PC-3 (cell line): ENCODE measurements at regions not wholly inside any gene's neighbourhood (a gene's known extent, or its start where the extent isn't known, plus 50 kb on each side); places are given as distances from the start of the nearest gene placed in this dataset.

Source experiments
- ATAC-seq: fragments of 200-7000 bp; cut with Tn5 transposase; 2 replicates; pipeline ENCODE4 v1.9.1; 2020; ENCODE audit warnings: mild to moderate bottlenecking, moderate library complexity
- BruUV-seq: library from RNA; stranded (reverse); fragments of 400-500 nt; replicated peaks from 2 replicates; lab custom pipeline; 2021; lab: Mats Ljungman, UMichigan
- CTCF ChIA-PET: fragments of 300-600 bp; sonication (Branson Sonifier 250); formaldehyde crosslinking; loops from one replicate; lab custom pipeline; 2022; ENCODE audit warnings: antibody characterized with exemption; lab: Charles Lee
- POLR2A ChIA-PET: fragments of 300-600 bp; sonication (Branson Sonifier 250); formaldehyde crosslinking; loops from one replicate; lab custom pipeline; 2022; ENCODE audit warnings: antibody characterized with exemption; ENCODE audit not compliant: unreplicated experiment; lab: Charles Lee
- DNase-seq: peaks from one replicate; pipeline ENCODE4 v3.0.0-alpha.2; 2015
- H2AFZ ChIP-seq: fragments of 300-600 bp; sonication (generic); 2 replicates; pipeline ENCODE4 v1.6.0; 2016; ENCODE audit warnings: antibody characterized with exemption, low read length
- H3F3A ChIP-seq: fragments of 300-600 bp; sonication (generic); one replicate; pipeline ENCODE4 v1.6.0; 2017; ENCODE audit warnings: antibody characterized with exemption, low read length, control low read depth, mild to moderate bottlenecking; ENCODE audit not compliant: unreplicated experiment
- H3K27ac ChIP-seq: fragments of 300-600 bp; sonication (generic); 2 replicates; pipeline ENCODE4 v1.5.1; 2016; ENCODE audit warnings: mild to moderate bottlenecking, low read length
- H3K27me3 ChIP-seq: fragments of 300-600 bp; sonication (generic); 2 replicates; pipeline ENCODE4 v1.6.1; 2016; ENCODE audit warnings: low read length, mixed read lengths
- H3K36me3 ChIP-seq: fragments of 300-600 bp; sonication (generic); 2 replicates; pipeline ENCODE4 v1.6.1; 2016; ENCODE audit warnings: low read depth, mixed run types, low read length, mixed read lengths
- H3K4me1 ChIP-seq: fragments of 300-600 bp; sonication (generic); 2 replicates; pipeline ENCODE4 v1.5.1; 2016; ENCODE audit warnings: low read length; ENCODE audit not compliant: insufficient read depth
- H3K4me2 ChIP-seq: fragments of 300-600 bp; sonication (generic); 2 replicates; pipeline ENCODE4 v1.6.0; 2016; ENCODE audit warnings: low read length
- H3K4me3 ChIP-seq: fragments of 300-600 bp; sonication (generic); 2 replicates; pipeline ENCODE4 v1.5.1; 2016; ENCODE audit warnings: mild to moderate bottlenecking, low read length, mixed read lengths
- H3K79me2 ChIP-seq: fragments of 300-600 bp; sonication (generic); 2 replicates; pipeline ENCODE4 v1.6.1; 2017; ENCODE audit warnings: low read length, mixed read lengths
- H3K9ac ChIP-seq: fragments of 300-600 bp; sonication (generic); 2 replicates; pipeline ENCODE4 v1.6.0; 2016; ENCODE audit warnings: mild to moderate bottlenecking, low read length
- H3K9me2 ChIP-seq: fragments of 300-600 bp; sonication (generic); replicated peaks from 2 replicates; pipeline ENCODE4 v1.6.1; 2016; ENCODE audit warnings: mixed run types, low read length, mixed read lengths
- H3K9me3 ChIP-seq: fragments of 300-600 bp; sonication (generic); 2 replicates; pipeline ENCODE4 v1.6.1; 2016; ENCODE audit warnings: low read length, mixed read lengths
- H4K20me1 ChIP-seq: fragments of 300-600 bp; sonication (generic); 2 replicates; pipeline ENCODE4 v1.6.1; 2016; ENCODE audit warnings: low read length, mixed read lengths
- EZH2 ChIP-seq: fragments of 300-600 bp; sonication (generic); IDR thresholded peaks from one replicate; pipeline ENCODE4 v1.6.1; 2017; ENCODE audit warnings: antibody characterized with exemption, mild to moderate bottlenecking, low read length; ENCODE audit not compliant: unreplicated experiment
- EZH2phosphoT487 ChIP-seq: fragments of 300-600 bp; sonication (generic); IDR thresholded peaks from 2 replicates; pipeline ENCODE4 v1.6.1; 2018; ENCODE audit warnings: mild to moderate bottlenecking, antibody characterized with exemption, low read length, borderline replicate concordance
- intact Hi-C: fragments of 100-400 bp; cut with micrococcal nuclease; formaldehyde crosslinking; loops from 2 replicates; pipeline ENCODE4 v1.9.0; 2023
- TF ChIP-seq, protein P1 (sequence below): fragments of 300-600 bp; sonication (generic); conservative IDR thresholded peaks from 2 replicates; pipeline ENCODE4 v1.5.1; 2017; ENCODE audit warnings: antibody characterized with exemption, low read depth, mild to moderate bottlenecking, low read length

DNA sequence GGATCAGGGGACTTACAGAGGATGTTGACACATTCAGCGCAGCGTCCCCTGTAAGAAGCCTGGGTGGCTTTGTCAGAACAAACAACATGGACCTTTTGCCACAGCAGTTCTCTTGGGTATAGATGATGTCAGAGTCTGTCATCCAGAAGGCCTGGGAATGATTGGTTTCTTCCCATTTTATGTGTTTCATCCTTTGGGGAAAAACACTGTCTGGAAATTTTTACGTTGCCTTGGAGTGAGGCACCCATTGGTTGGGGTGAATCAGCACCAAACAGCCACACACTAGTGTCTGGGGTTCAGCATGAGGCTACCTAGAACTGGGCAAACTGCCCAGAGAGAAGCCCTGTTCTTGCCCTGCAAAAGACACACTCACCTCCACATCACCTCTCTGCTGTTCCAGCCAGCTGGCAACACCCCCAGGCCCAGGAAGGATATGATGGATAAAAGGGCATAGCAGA lies 123.0 kb downstream of the FAM43A start:
- H3K36me3 ChIP-seq, result no peaks in the 10 kb centered on the region
- DNase-seq (peak; percentile 72), ATAC-seq (peak; percentile 77)
- ChIA-PET POLR2A (no interaction called here), CTCF (no interaction called here)
- intact Hi-C loops, result loop anchor here (5.0 kb wide), 1 partner anchor 36 kb away; no protein-coding TSS in a partner anchor
- no peaks in the 10 kb centered on the region for H3K79me2 ChIP-seq
- no peak overlapping the region; the same call in 1 of the 2 replicates for H2AFZ ChIP-seq
- H3K9me3 ChIP-seq, result no peaks in the 10 kb centered on the region
- H4K20me1 ChIP-seq, result no peaks in the 10 kb centered on the region
- no TSS peak for BruUV-seq
- H3K9ac ChIP-seq, result no peak overlapping the region
- no peaks in the 10 kb centered on the region for H3F3A ChIP-seq
- H3K4me3 ChIP-seq, result no peak overlapping the region
- peak overlapping the region; percentile 27 for H3K4me2 ChIP-seq
- H3K4me1 ChIP-seq, result peaks cover 10% of the 10 kb centered on the region
- H3K9me2 ChIP-seq, result no peaks in the 10 kb centered on the region
- TF ChIP-seq EZH2, result no peak
- no peak for TF ChIP-seq EZH2phosphoT487
- TF ChIP-seq, protein P1, sequence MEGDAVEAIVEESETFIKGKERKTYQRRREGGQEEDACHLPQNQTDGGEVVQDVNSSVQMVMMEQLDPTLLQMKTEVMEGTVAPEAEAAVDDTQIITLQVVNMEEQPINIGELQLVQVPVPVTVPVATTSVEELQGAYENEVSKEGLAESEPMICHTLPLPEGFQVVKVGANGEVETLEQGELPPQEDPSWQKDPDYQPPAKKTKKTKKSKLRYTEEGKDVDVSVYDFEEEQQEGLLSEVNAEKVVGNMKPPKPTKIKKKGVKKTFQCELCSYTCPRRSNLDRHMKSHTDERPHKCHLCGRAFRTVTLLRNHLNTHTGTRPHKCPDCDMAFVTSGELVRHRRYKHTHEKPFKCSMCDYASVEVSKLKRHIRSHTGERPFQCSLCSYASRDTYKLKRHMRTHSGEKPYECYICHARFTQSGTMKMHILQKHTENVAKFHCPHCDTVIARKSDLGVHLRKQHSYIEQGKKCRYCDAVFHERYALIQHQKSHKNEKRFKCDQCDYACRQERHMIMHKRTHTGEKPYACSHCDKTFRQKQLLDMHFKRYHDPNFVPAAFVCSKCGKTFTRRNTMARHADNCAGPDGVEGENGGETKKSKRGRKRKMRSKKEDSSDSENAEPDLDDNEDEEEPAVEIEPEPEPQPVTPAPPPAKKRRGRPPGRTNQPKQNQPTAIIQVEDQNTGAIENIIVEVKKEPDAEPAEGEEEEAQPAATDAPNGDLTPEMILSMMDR, result no peak
- H3K27me3 ChIP-seq, result no peaks in the 10 kb centered on the region
- peak overlapping the region; percentile 14 for H3K27ac ChIP-seq

DNA sequence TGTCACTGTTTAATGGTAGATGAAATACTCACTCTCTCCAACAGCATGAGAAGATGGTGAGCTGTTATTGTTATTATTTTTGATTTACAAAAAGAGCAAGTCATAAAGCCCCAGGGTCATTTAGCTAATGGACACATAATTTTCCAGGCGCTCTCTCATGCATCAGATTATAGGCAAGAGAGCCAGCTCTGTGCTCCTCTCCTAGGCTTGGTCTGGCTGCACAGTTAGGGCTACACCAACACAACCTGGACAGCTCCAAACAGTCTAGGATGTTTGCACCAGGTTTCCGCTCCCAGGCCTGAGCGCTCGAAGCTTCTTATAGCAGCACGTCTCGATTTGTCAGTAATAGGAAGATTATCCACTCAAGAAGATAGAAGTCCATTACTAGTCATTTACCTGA lies 123.7 kb downstream of the FAM43A start:
- BruUV-seq, result no TSS peak
- no peak overlapping the region for H3K4me3 ChIP-seq
- no peaks in the 10 kb centered on the region for H3K36me3 ChIP-seq
- intact Hi-C loops, result loop anchor here (5.0 kb wide), 1 partner anchor 37 kb away; no protein-coding TSS in a partner anchor
- peaks cover 10% of the 10 kb centered on the region for H3K4me1 ChIP-seq
- ChIA-PET POLR2A (no interaction called here), CTCF (no interaction called here)
- no peaks in the 10 kb centered on the region for H3K9me2 ChIP-seq
- no peaks in the 10 kb centered on the region for H3K27me3 ChIP-seq
- TF ChIP-seq, protein P1, result no peak
- TF ChIP-seq EZH2 (no peak), EZH2phosphoT487 (no peak)
- no peak for DNase-seq
- ATAC-seq, result no peak
- H3K79me2 ChIP-seq, result no peaks in the 10 kb centered on the region
- peak overlapping the region; percentile 27 for H3K4me2 ChIP-seq
- no peaks in the 10 kb centered on the region for H4K20me1 ChIP-seq
- no peaks in the 10 kb centered on the region for H3F3A ChIP-seq
- no peak overlapping the region for H2AFZ ChIP-seq
- peak overlapping the region; percentile 14; the same call in 1 of the 2 replicates for H3K27ac ChIP-seq
- no peaks in the 10 kb centered on the region for H3K9me3 ChIP-seq
- no peak overlapping the region for H3K9ac ChIP-seq

DNA sequence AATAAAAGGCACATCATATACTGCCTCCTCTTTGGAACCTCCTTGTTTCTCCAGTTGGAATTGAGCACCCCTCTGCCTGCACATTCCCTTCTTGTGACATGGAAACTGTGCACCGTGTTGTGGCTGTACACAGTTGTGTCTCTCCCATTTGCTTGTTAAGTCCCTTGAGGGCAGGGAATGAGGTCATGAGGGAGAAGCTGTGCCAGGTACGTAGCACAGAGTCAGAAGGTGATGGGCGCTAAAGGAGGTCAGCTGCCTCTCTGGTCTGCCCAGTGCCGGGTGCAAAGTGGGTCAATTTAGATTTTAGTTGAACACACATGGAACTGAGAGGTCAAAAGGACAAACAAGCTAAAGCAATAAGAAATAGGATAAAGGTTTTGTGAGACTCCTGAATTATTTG lies 124.4 kb downstream of the FAM43A start:
- intact Hi-C loops, result no loop called here
- ATAC-seq, result no peak
- no TSS peak for BruUV-seq

More for the DNA sequence above, 124.4 kb downstream of the FAM43A start:
- Histone ChIP-seq H3K27ac (no peak overlapping the region), H3K79me2 (no peaks in the 10 kb centered on the region), H3K9me2 (no peaks in the 10 kb centered on the region), H3F3A (no peaks in the 10 kb centered on the region), H3K4me2 (no peak overlapping the region), H3K27me3 (no peaks in the 10 kb centered on the region), H3K4me3 (no peak overlapping the region), H3K9me3 (no peaks in the 10 kb centered on the region), H2AFZ (no peak overlapping the region), H3K36me3 (no peaks in the 10 kb centered on the region), H4K20me1 (no peaks in the 10 kb centered on the region), H3K9ac (no peak overlapping the region), H3K4me1 (peaks cover 10% of the 10 kb centered on the region)
- TF ChIP-seq, protein P1, result no peak
- no peak for TF ChIP-seq EZH2
- no peak for TF ChIP-seq EZH2phosphoT487
- POLR2A ChIA-PET, result no interaction called here
- no peak for DNase-seq
- CTCF ChIA-PET, result no interaction called here
